GM18873 (cell line): ENCODE measurements at regions not wholly inside any gene's neighbourhood (a gene's known extent, or its start where the extent isn't known, plus 50 kb on each side); places are given as distances from the start of the nearest gene placed in this dataset.
"Not testable (repeated sequence)": the region's sequence is repeated elsewhere in the genome, so short reads cannot be mapped to it uniquely, and the experiment has no call there.

ENCODE experiments used
- ATAC-seq: cut with Tn5 transposase; IDR thresholded peaks from one replicate; pipeline ENCODE4 v1.9.1; 2021; ENCODE audit warnings: mild to moderate bottlenecking, moderate library complexity, moderate number of reproducible peaks; ENCODE audit not compliant: unreplicated experiment, low FRiP score

- ATAC-seq: no peak
Measured at GRCh38 chr7:10779465-10780399, 193.9 kb upstream of the PHF14 start.

- no peak for ATAC-seq
Measured at GRCh38 chr7:10780400-10780747, 193.3 kb upstream of the PHF14 start.

DNA sequence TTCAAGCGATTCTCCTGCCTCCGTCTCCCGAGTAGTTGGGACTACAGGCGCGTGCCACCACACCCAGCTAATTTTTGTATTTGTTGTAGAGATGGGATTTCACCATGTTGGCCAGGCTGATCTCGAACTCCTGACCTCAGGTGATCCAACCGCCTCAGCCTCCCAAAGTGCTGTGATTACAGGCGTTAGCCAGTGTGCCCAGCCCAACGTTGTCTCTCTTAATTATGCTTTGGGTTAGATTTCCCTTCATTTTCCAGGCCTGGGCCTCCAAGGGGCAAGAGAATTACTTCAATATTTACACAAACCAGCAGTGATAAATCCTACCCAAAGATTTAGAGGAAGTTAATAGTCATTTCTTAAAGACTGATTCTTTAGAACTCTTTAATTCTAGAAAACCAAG is 186.7 kb upstream of the PHF14 start:
- ATAC-seq: not testable (repeated sequence)

DNA sequence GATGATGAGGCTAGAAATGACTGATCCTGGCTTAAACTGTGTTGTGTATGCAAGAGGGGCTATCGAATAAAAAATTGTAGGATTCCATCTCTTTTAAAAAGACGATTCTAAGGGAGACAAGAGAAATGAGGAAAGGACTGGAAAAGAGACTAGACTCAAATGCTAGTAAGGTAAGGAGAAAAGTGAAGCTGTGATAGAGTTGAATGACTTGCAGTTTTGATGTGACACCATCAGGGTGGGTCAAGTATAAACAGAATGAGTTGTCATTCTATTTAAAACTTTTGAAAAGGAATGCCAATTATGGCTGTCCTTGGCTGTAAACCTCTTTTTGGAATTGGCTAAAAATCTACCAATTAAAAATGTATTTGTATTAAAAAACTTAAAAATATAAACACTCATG is 184.5 kb upstream of the PHF14 start:
- no peak for ATAC-seq

GRCh38 chr7:10790910-10791309 is 182.8 kb upstream of the PHF14 start:
- no peak for ATAC-seq

GRCh38 chr7:10793995-10794775 is 179.5 kb upstream of the PHF14 start:
- no peak for ATAC-seq

- ATAC-seq: no peak
Measured at GRCh38 chr7:10797157-10797556, 176.5 kb upstream of the PHF14 start.

DNA sequence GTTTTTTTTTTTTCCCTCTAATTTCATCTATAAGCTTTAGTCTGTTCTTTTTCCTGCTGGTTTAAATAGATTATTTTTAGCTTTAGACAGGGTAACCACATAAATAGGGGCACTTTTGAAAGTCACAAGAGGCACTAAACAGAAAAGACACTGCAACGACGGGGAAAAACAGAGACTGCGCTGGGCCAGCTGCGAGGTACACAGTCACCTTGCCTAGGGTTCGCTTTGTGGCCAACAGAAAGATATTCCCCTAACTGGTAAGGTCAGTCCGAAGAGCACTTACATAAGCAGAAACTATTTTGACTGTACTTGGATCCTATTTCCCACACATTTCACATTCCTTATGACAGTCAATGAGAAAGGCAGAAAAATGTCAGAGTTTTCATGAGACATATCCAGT is 175.6 kb upstream of the PHF14 start:
- ATAC-seq: no peak

DNA sequence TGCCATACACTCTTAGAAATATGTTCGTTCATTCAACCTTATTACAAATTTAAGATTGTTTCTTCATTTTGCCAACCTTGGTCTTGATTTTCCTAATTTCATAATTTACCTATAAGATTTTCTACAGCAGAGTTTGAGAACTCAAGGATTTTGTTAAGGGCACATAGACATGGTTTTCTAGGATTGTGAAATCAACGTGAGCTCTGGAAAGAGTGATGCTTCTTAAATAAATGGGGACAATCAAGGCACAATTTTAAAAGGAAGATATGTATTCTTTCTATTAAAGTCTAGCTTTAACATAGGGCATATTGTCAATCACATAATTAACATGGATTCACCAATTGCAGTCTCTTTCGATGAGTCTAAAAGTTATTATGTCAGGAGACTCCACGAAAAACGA is 174.2 kb upstream of the PHF14 start:
- ATAC-seq: no peak

DNA sequence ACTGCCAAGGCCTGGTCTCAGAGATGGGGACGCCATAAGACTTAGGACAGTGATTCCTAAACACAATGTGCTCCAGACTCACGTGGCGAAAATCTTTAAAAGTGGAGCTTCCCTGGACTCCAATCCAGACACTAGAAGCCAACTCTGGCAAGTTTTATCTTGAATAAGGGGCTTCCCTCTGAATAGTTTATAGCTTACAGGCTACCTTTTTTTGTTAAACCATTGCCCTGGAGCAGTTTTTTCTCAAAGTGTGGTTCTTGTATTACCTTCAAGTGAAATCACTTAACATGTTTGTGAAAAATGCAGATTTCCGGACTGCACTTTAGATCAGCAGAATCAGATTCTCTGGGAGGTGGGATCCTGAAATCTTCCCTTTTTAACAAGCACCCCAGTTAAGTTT is 171.7 kb upstream of the PHF14 start:
- no peak for ATAC-seq

- ATAC-seq: no peak
Measured at GRCh38 chr7:10802526-10802925, 171.1 kb upstream of the PHF14 start.

GRCh38 chr7:10803720-10804119 is 170.0 kb upstream of the PHF14 start:
- no peak for ATAC-seq

DNA sequence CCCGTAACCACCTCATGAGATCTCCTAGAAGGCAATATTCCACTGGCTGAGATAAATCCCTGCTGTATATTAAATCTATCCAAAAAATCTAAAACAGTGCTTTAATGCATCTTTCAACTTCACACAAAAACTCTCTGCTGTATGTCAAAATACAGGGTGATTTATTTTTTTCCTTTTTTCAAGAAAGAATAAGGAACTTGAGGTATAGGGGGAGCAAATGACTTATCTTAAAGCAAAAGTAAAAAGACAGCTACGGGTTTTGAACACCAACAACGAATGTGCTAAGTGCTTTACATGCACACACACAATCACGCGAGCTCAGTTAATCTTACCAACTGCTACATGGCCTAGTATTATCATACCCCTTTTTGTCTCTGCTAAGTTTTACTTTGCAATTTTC is 168.9 kb upstream of the PHF14 start:
- no peak for ATAC-seq

DNA sequence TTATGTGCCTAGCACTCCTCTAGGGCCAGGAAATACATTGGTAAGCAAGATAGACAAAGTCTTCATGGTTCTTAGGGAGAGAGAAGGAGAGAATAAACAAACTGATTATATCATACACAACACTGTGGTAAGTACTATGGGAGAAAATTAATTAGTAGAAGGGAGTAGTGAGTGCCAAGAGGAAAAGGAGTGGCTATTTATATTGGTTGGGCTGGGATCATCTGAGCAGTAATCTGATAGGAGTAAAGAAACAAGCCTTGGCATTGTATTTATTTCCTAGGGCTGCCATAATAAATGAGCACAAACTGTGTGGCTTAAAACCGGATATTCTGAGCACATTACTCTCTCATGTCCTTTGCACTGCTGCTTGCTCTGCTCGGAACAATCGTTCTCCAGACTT is 158.1 kb upstream of the PHF14 start:
- ATAC-seq: no peak

GRCh38 chr7:10821156-10821555 is 152.5 kb upstream of the PHF14 start:
- no peak for ATAC-seq

DNA sequence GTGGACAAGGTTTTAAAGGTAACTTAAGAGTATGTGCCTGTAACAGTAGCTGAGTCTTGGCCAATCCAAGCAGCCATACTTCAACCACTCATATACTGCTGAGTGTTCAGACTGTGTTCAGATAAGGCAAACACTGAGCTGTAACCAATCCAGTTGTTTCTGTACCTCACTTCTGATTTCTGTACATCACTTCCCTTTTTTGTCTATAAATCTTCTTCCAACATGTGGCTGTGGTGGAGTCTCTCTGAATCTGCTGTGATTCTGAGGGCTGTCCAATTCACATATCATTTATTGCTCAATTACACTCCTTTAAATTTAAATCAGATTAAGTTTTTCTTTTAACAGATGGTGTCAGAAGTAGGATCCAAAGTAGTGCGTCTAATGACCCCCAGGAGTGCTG is 149.5 kb upstream of the PHF14 start:
- no peak for ATAC-seq

DNA sequence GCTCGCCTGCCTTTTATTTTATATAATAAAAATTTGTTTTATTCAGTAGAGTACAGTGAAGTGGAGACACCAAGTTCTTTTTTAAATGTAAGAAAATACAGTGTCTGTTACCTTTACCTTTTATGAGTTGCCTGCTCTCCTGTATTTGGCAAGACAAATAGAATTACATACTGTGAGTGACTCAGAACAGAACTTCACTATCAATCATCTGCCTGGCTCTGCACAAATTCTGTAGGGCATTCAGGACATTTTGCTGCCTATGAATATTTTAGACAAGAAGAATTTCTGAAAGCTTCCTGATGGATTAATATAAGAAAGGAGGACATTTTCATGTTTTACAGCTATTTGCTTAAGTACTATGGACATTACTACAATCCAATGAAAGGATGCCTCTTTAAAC is 135.4 kb upstream of the PHF14 start:
- ATAC-seq: no peak

- ATAC-seq: no peak
Measured at GRCh38 chr7:10845225-10845624, 128.4 kb upstream of the PHF14 start.

GRCh38 chr7:10855583-10855982 is 118.1 kb upstream of the PHF14 start:
- no peak for ATAC-seq

- no peak for ATAC-seq
Measured at GRCh38 chr7:10860516-10860915, 113.2 kb upstream of the PHF14 start.

DNA sequence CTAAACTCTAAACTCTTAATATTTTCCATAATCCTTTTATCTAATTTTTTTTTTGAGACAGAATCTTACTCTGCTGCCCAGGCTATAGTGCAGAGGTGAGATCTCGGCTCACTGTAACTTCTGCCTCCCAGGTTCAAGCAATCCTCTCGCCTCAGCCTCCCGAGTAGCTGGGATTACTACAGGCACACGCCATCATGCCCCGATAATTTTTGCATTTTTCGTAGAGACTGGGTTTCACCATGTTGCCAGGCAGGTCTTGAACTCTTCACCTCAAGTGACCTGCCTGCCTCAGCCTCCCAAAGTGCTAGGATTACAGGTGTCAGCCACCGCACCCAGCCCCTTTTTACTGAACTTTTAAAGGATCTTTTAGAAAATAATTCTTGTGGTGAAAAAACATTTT is 110.2 kb upstream of the PHF14 start:
- no peak for ATAC-seq

- ATAC-seq: no peak
Measured at GRCh38 chr7:10874666-10875065, 99.0 kb upstream of the PHF14 start.
